ENCODE measurements at regions not wholly inside any gene's neighbourhood (a gene's known extent, or its start where the extent isn't known, plus 50 kb on each side); places are given as distances from the start of the nearest gene placed in this dataset.

- no peak for DNase-seq (ENCODE audit: low read depth)
- no peak for TF ChIP-seq CTCF (IDR thresholded peaks at IDR 0.05; ENCODE audit: control insufficient read depth, extremely low read depth, insufficient read depth)
- H3K4me3 ChIP-seq (ENCODE audit: low read depth, low read length): no peak overlapping the region
Observed at GRCh38 chr2:6393819-6394218, 471.9 kb downstream of the CMPK2 start.

- DNase-seq (ENCODE audit: low read depth): no peak
- no peak overlapping the region for H3K4me3 ChIP-seq (ENCODE audit: low read depth, low read length)
- TF ChIP-seq CTCF (IDR thresholded peaks at IDR 0.05; ENCODE audit: control insufficient read depth, extremely low read depth, insufficient read depth): no peak
Observed at GRCh38 chr2:6394276-6394675, 471.4 kb downstream of the CMPK2 start.

GRCh38 chr2:6398421-6398820 lies 467.3 kb downstream of the CMPK2 start:
- no peak for DNase-seq (ENCODE audit: low read depth)
- TF ChIP-seq CTCF (IDR thresholded peaks at IDR 0.05; ENCODE audit: control insufficient read depth, extremely low read depth, insufficient read depth): no peak
- no peak overlapping the region for H3K4me3 ChIP-seq (ENCODE audit: low read depth, low read length)

- no peak for TF ChIP-seq CTCF (IDR thresholded peaks at IDR 0.05; ENCODE audit: control insufficient read depth, extremely low read depth, insufficient read depth)
- no peak overlapping the region for H3K4me3 ChIP-seq (ENCODE audit: low read depth, low read length)
- no peak for DNase-seq (ENCODE audit: low read depth)
Observed at GRCh38 chr2:6401301-6401700, 464.4 kb downstream of the CMPK2 start.

GRCh38 chr2:6408057-6408456 lies 457.6 kb downstream of the CMPK2 start:
- DNase-seq (ENCODE audit: low read depth): no peak
- H3K4me3 ChIP-seq (ENCODE audit: low read depth, low read length): no peak overlapping the region
- TF ChIP-seq CTCF (IDR thresholded peaks at IDR 0.05; ENCODE audit: control insufficient read depth, extremely low read depth, insufficient read depth): no peak

GRCh38 chr2:6410313-6410712 lies 455.4 kb downstream of the CMPK2 start:
- no peak for DNase-seq (ENCODE audit: low read depth)
- no peak for TF ChIP-seq CTCF (IDR thresholded peaks at IDR 0.05; ENCODE audit: control insufficient read depth, extremely low read depth, insufficient read depth)
- no peak overlapping the region for H3K4me3 ChIP-seq (ENCODE audit: low read depth, low read length)

- H3K4me3 ChIP-seq (ENCODE audit: low read depth, low read length): no peak overlapping the region
- no peak for TF ChIP-seq CTCF (IDR thresholded peaks at IDR 0.05; ENCODE audit: control insufficient read depth, extremely low read depth, insufficient read depth)
- no peak for DNase-seq (ENCODE audit: low read depth)
Observed at GRCh38 chr2:6412533-6413091, 453.1 kb downstream of the CMPK2 start.
